22Rv1 (cell line): ENCODE measurements at regions not wholly inside any gene's neighbourhood (a gene's known extent, or its start where the extent isn't known, plus 50 kb on each side); places are given as distances from the start of the nearest gene placed in this dataset.
"Not testable (repeated sequence)": the region's sequence is repeated elsewhere in the genome, so short reads cannot be mapped to it uniquely, and the experiment has no call there.

Source experiments
- H3K27ac ChIP-seq: fragments of 450-650 bp; 2 replicates; pipeline ENCODE4 v1.5.1; 2017
- CTCF ChIP-seq: fragments of 450-650 bp; IDR thresholded peaks from 2 replicates; pipeline ENCODE4 v1.5.1; 2017; ENCODE audit warnings: mild to moderate bottlenecking
- ZFX ChIP-seq: fragments of 450-650 bp; IDR thresholded peaks from 2 replicates; pipeline ENCODE4 v1.6.1; 2017; ENCODE audit warnings: antibody characterized with exemption, borderline replicate concordance

- H3K27ac ChIP-seq = no peak overlapping the region
- TF ChIP-seq CTCF (no peak), ZFX (no peak)
Measured at GRCh38 chr9:136606687-136607333, 55.9 kb upstream of the EGFL7 start.

DNA sequence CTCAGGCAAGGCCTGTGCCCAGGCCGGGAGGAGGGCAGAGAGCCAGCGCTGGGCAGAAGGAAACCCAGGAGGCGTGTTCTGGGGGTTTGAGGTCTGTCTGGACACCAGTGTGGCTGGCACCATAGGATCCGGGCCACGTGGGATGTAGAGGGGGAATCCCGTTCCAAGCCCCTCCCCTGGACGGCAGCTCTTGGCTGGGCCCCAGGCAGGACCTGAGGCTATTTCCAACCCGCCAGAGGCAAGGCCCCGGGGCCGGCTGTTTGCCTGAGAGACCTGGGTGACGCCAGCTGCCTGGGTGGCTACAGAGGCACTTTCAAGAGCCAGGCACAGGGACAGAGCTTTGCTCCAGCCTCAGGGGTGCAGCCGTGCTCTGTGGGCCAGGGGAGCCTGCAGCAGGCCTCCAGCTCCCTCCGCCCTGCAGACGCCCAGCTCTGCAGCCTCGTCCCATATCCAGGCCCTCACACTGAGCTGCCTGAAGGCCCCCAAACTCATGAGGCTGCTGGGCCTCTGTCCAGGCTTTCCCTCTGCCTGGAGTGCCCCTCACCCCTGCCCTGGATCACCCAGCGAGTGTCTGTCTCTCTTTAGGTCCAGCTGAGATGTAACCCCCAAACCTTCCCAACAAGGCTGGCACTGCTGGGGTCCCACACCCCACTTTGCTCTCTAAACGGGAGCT lies 56.6 kb upstream of the EGFL7 start:
- no peak overlapping the region for H3K27ac ChIP-seq
- TF ChIP-seq CTCF (no peak), ZFX (no peak)

- TF ChIP-seq ZFX (no peak), CTCF (no peak)
- H3K27ac ChIP-seq = no peak overlapping the region
Measured at GRCh38 chr9:136604823-136605525, 57.7 kb upstream of the EGFL7 start.

DNA sequence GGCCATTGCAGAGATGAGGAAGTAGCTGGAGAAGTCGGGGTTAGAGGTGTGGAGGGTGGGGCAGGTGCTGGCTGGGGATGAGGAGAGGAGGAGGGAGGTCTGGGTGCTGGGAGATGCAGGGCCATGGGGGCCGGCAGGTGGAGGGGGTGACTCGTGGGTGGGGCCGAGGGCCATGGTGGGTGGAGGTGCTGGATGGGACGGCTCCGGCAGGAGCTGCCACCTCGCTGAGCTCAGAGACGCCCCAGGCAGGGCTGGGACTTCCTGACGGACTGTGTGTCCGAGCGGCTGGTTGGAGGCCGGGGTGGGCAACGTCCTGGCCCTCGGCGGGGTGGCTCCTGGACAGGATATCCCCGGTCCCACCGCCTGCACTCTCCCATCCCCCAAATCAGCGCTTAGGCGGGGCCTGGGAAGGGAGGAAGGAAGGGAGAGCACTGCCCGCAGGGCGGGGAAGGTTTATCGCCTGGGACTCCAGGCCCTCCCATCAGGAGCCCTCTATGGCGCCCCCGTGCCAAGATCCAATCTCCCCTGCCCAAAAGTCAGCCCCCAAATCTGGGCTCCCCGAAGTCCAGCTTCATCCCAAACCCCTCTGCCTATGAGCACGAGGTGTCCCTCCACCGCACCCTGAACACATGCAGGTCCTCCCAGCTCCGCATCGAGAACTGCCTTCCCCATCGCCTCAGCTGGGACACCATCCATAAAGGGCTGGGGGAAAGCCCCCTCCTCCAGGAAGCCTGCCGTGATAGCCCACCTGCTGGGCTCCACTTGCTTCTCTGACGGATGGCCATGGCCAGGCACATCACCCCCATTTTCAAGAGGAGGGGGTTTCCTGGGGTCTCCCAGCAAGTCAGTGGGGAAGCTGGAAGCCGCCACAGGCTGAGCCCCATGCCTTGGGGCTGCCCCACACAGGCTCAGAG lies 58.3 kb upstream of the NOTCH1 start:
- no peak for TF ChIP-seq CTCF
- TF ChIP-seq ZFX = no peak
- H3K27ac ChIP-seq = no peak overlapping the region

DNA sequence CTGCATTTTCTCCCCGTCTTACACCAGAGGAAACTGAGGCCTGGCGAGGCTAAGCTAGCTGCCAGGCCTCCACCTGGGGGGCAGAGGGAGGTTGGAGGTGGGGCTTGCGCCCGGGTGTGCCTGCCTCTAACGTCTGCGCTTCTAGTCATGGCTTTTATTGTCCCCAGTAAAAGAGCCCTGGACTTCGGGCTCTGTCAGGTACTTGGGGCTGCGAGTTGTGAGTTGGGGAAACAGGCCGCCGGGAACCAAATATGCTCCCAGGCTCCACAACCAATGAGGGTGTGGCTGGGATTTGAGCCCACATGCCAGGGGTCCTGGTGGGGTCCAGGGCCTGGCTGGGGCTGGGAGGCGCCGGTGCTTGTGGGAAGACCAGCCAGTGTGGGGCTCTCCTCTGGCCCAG lies 57.4 kb upstream of the NOTCH1 start:
- no peak overlapping the region for H3K27ac ChIP-seq
- TF ChIP-seq CTCF = no peak
- no peak for TF ChIP-seq ZFX

DNA sequence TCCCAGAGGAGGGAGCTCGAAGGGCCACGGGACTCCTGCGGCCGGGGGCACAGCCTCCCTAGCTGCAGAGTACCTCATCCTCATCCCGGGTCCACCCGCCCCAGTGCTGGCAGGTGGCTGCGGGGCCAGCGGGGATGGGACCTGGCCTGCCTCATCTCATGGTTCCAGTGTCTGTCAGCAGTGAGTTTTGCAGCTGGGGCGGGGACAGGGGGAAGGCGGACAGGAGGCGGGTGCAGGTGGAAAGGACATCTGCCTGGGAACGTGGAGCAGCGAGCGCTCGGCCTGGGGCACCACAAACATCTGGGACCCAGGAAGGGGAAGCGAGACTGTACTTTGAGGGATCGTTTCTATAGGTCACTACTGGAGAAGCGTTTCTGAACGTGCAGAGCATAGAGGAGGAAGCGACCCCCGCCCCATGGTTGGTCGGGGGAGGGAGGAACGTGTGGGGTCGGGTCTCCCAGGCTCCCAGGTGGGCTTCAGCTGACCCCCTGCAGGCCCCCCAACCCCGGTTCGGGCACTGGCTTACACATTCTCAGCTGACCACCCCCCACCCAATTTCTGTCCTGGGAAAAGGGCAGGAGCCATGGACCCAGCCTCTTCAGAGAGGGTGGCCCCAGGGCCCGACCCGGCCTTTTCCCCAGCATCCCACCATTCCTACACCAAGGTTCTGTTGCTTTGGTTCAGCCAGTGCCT lies 56.5 kb upstream of the NOTCH1 start:
- H3K27ac ChIP-seq = no peak overlapping the region
- TF ChIP-seq CTCF = no peak
- TF ChIP-seq ZFX = no peak

- H3K27ac ChIP-seq = not testable (repeated sequence)
Measured at GRCh38 chr9:136601250-136601973, 55.6 kb upstream of the NOTCH1 start.
